HG02763 (cell line): ENCODE measurements at regions not wholly inside any gene's neighbourhood (a gene's known extent, or its start where the extent isn't known, plus 50 kb on each side); places are given as distances from the start of the nearest gene placed in this dataset.
"Not testable (repeated sequence)": the region's sequence is repeated elsewhere in the genome, so short reads cannot be mapped to it uniquely, and the experiment has no call there.

Source experiments
- ATAC-seq: cut with Tn5 transposase; IDR thresholded peaks from one replicate; pipeline ENCODE4 v1.9.1; 2021; ENCODE audit warnings: mild to moderate bottlenecking, moderate library complexity; ENCODE audit not compliant: unreplicated experiment

- no peak for ATAC-seq
These were observed 207.9 kb downstream of the BMP4 start for GRCh38 chr14:53748691-53749090.

GRCh38 chr14:53744857-53745256 is 211.8 kb downstream of the BMP4 start:
- no peak for ATAC-seq

- no peak for ATAC-seq
These were observed 213.3 kb downstream of the BMP4 start for GRCh38 chr14:53743371-53743770.

- ATAC-seq, result no peak
These were observed 214.4 kb downstream of the BMP4 start for GRCh38 chr14:53742233-53742620.

GRCh38 chr14:53741479-53742232 is 215.0 kb downstream of the BMP4 start:
- no peak for ATAC-seq

GRCh38 chr14:53740570-53740969 is 216.1 kb downstream of the BMP4 start:
- ATAC-seq, result no peak

- ATAC-seq, result no peak
These were observed 220.7 kb downstream of the BMP4 start for GRCh38 chr14:53735916-53736315.

- ATAC-seq, result no peak
These were observed 233.4 kb downstream of the BMP4 start for GRCh38 chr14:53723221-53723620.

GRCh38 chr14:53719536-53719935 is 237.1 kb downstream of the BMP4 start:
- no peak for ATAC-seq

- ATAC-seq, result no peak
These were observed 240.0 kb downstream of the BMP4 start for GRCh38 chr14:53716578-53716977.

GRCh38 chr14:53715193-53715721 is 241.4 kb downstream of the BMP4 start:
- no peak for ATAC-seq

- no peak for ATAC-seq
These were observed 242.0 kb downstream of the BMP4 start for GRCh38 chr14:53714495-53715192.

GRCh38 chr14:53712901-53713300 is 243.7 kb downstream of the BMP4 start:
- ATAC-seq, result not testable (repeated sequence)

- ATAC-seq, result no peak
These were observed 245.4 kb downstream of the BMP4 start for GRCh38 chr14:53711205-53711604.

- ATAC-seq, result no peak
These were observed 246.0 kb downstream of the BMP4 start for GRCh38 chr14:53710615-53711014.

- no peak for ATAC-seq
These were observed 247.2 kb downstream of the BMP4 start for GRCh38 chr14:53709381-53709780.

GRCh38 chr14:53703457-53703856 is 253.2 kb downstream of the BMP4 start:
- no peak for ATAC-seq

- no peak for ATAC-seq
These were observed 255.3 kb downstream of the BMP4 start for GRCh38 chr14:53701108-53701875.

- no peak for ATAC-seq
These were observed 260.2 kb downstream of the BMP4 start for GRCh38 chr14:53696217-53696965.

- no peak for ATAC-seq
These were observed 260.9 kb downstream of the BMP4 start for GRCh38 chr14:53695692-53696214.
